ENCODE measurements at regions not wholly inside any gene's neighbourhood (a gene's known extent, or its start where the extent isn't known, plus 50 kb on each side); places are given as distances from the start of the nearest gene placed in this dataset.

DNA sequence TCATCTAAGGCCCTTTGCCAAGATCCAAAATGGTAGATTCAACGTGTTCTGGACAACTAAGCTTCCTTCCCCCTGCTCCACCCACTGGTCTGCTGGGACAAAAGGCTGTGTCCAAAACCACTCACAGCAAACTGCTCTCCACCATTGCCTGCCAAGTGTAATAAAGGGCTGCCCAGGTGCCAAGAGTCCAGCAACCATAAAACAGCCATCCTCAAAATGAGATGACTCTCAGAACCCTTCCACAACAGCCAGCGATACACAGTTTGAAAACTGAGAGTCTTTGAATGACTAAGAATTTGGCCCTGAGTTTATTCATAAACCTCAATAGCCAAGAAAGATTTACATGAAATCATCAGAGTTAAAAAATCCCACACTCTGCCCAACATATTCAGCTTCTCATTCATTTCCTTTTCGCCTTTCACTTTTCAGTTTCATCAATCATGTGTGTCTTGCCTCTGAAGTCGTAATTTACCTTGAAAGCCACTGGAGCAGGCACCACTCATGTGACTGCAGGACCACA, 658.1 kb upstream of the MGMT start:
- DNase-seq (ENCODE audit: low spot score): no peak

DNA sequence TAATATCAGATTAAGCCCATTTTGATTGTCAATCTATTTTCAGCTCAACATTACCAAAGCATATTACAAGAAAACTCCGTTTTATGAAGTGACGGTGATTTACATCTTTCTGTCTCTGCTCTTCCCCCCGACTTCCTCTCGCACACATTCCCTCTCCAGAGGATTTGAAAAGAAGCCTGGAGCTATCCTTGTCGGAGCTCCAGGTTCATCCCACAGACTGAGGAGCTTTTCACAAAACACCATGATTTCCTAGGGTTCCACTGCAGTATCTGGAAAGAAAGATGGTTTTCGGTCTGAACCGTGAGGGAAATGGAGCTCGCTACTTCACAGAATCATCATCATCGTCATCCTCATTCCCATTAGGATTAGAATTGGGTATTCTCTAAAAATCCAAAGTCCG, 655.5 kb upstream of the MGMT start:
- no peak for DNase-seq (ENCODE audit: low spot score)

- no peak for DNase-seq (ENCODE audit: low spot score)
Measured at GRCh38 chr10:128812000-128812399, 655.0 kb upstream of the MGMT start.

DNA sequence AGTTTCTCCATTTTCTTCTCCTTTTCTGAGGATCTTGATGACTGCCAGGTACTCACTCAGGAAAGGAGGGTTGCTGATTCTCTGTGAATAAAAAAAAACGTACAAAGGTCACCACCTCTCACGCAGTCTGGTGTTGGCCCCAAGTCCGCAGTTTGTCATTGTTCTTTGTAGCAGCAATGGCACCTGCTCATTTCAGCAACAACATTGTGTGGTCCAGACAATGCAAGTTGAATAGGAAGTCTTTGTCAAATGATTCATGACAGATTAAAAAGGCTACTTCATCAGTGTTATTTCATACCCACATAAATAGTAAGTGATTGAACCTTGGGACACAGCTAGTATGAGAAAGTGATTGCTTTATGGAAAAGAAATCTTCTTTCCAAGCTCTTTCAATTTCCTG, 653.5 kb upstream of the MGMT start:
- no peak for DNase-seq (ENCODE audit: low spot score)

- no peak for DNase-seq (ENCODE audit: low spot score)
Measured at GRCh38 chr10:128814024-128814423, 653.0 kb upstream of the MGMT start.

- DNase-seq (ENCODE audit: low spot score): no peak
Measured at GRCh38 chr10:128814782-128815181, 652.3 kb upstream of the MGMT start.

DNA sequence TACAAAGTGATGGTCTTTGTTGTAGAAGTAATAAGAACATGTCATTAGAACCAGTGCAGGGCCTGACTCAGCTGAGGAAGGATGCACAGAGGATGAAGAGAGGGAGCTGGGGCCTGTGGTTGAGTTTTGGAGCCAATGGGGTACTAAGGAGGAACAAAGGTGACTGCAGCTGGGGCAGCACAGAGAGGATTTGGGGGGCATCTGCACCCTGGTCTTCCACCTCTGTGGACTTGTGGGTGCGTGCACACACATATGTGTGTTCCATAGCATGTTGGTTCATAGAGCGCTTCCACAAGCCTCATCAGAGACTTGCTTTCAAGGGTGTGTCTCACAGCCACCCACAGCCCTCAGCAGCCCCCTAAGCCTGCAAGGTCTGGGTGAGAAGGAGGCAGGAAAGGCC, 650.3 kb upstream of the MGMT start:
- no peak for DNase-seq (ENCODE audit: low spot score)

- no peak for DNase-seq (ENCODE audit: low spot score)
Measured at GRCh38 chr10:128817636-128818035, 649.4 kb upstream of the MGMT start.

GRCh38 chr10:128820663-128821062, 646.4 kb upstream of the MGMT start:
- DNase-seq (ENCODE audit: low spot score): no peak

- DNase-seq (ENCODE audit: low spot score): no peak
Measured at GRCh38 chr10:128823201-128823600, 643.8 kb upstream of the MGMT start.

DNA sequence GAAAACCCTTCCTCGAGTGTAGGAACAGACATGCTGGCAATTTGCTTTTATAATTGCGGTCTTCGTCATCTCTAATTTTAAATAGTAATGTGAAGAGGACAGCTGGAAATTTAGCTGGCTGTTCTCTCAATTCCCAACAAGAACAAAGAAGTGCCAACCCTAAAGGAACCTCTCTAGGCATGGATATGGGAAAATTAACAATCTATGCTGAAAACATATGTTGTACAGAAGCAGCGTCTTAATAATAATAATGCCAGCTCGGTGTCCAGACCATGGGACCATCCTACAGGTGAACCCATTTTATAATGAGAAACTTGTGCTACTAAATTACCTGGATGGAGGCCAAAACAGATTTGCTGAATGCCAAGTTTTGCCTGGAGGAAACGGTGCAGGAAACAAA, 641.4 kb upstream of the MGMT start:
- no peak for DNase-seq (ENCODE audit: low spot score)

GRCh38 chr10:128833671-128834070, 633.4 kb upstream of the MGMT start:
- no peak for DNase-seq (ENCODE audit: low spot score)

DNA sequence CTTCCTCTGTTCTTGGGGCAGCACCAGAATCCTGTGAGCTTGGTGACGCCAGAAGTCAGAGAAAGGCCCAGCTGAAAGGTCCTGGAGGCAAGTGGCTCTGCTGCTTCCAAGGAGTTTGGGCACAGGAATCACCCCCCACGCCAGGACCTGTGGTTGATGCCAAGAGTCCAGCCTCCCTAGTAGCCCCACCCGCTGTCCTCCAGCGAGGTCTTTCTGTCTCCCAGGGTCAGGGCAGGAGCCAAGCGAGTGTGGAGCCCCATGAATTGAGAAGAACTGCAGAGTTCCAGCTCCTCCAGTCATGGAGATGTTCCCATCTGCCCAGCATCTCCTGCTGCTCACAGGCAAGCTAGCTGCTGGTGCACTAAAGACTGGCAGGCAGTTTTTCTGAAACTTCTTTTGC, 631.7 kb upstream of the MGMT start:
- no peak for DNase-seq (ENCODE audit: low spot score)

- no peak for DNase-seq (ENCODE audit: low spot score)
Measured at GRCh38 chr10:128837478-128837877, 629.6 kb upstream of the MGMT start.

DNA sequence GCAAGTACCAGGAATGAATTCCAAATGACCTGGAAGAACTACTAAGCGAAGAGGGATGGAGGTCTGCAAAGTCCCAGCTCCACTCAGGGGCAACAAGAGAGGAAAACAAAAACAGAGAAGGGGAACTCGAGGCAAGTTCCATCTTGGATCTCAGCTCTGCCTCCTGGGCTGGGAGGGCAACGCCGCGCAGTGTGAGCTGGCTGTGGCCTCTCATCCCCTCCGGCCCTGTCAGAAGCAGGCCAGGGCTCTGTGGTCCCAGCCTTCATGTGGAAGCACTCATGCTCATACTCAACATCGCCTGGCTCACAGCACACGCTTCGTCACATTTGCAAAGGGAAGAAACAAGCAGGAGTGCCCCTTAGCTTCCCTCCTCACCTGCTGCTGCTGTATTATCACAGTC, 627.9 kb upstream of the MGMT start:
- DNase-seq (ENCODE audit: low spot score): no peak

DNA sequence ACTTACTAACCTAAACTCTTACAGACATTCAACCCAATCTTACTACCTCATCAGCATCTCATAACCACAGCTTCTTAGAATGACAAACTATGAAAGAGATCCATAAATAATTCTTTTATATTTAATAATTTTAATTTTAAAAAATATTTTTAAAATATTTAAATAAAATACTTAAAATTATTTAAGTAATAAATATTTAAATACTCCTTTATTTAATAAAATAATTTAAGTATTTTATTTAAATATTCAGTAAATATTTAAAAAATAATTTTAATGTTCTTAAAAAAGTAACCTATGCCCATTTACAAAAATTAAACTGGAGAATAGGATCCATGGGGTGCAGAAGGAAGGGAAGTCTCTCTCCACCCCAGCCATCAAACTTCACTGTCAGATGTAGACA, 627.3 kb upstream of the MGMT start:
- no peak for DNase-seq (ENCODE audit: low spot score)

- peak; percentile 8 for DNase-seq (ENCODE audit: low spot score)
Measured at GRCh38 chr10:128843972-128844371, 623.1 kb upstream of the MGMT start.

GRCh38 chr10:128846927-128847326, 620.1 kb upstream of the MGMT start:
- no peak for DNase-seq (ENCODE audit: low spot score)

DNA sequence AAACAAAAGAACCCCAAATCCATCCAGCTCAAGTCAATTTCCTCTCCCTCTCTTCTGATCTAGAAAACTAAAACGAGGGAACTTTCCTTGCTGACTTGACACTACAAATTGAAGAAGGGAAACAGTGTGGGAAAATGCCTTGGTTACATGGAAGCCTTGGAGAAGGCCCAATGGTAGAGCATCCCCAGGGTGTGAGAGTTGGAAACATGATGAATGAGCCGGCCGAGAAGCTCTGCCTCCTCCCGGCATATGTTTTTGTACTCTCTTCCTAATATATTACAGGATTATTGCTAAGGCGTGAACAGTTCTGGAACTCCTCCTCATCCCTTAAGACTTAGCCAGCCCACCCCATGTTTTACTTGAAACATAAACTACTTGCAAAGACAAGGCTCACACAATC, 618.2 kb upstream of the MGMT start:
- DNase-seq (ENCODE audit: low spot score): no peak

DNA sequence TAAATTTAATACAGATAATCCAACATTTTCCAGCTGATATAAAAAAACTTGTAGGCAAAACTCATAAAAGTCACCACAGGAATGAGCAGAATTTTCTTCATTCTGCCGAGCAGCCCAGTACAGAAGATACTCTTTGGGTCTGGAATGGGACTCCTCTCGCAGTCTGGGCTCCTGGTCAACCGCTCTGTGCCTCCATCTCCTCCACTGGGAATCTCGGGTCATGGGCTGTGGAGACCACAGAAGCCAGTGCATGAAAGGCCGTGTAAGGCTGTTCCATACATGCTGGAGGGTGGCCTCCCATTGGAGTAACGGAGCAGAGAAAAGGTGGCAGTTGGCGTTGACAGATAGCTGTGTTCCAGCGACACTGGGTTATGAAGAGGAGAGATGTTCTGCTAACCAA, 616.4 kb upstream of the MGMT start:
- no peak for DNase-seq (ENCODE audit: low spot score)

DNA sequence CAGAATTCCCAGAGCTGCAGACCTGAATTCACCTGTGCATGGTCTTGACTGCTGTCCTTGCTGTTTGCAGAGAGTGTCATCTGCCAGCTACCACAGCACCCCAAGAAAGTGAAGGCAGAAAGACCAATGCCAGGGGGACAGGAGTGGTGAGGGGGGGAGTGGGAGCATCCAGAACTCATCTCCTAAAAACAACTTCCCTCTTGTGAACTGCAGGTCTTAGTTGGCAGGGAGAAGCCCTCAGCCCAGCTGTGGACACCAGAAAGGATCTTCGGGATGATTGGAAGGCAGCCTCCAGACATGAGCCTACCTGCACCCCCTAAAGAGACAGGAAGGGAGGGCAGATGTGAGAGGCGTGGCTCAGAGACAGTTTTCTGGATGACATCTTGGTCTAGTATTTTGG, 615.8 kb upstream of the MGMT start:
- no peak for DNase-seq (ENCODE audit: low spot score)

- no peak for DNase-seq (ENCODE audit: low spot score)
Measured at GRCh38 chr10:128851726-128852125, 615.3 kb upstream of the MGMT start.

DNA sequence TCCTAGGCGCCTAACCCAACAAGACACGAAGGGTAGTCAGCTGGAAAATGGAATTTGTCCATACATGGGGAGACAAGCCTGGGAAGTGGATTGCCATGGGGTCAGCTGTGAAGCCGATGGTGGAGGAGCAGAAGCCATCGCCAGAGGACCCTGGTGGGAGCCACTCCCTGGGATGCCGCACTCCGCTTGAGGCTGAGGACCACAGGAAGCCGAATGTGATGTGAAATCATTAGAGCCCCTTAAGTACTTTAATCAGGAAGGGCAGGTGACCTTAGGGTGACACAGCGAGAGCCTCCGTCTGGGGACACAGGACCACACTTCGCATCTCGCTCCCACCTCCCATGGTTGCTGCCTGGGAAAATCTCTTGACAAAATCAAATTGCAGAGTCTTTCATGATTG, 614.6 kb upstream of the MGMT start:
- no peak for DNase-seq (ENCODE audit: low spot score)

- no peak for DNase-seq (ENCODE audit: low spot score)
Measured at GRCh38 chr10:128852902-128853301, 614.1 kb upstream of the MGMT start.

- no peak for DNase-seq (ENCODE audit: low spot score)
Measured at GRCh38 chr10:128853537-128853936, 613.5 kb upstream of the MGMT start.

Data from SW480 (cell line).